ACC112 (cell line): ENCODE measurements at regions not wholly inside any gene's neighbourhood (a gene's known extent, or its start where the extent isn't known, plus 50 kb on each side); places are given as distances from the start of the nearest gene placed in this dataset.
"Not testable (repeated sequence)": the region's sequence is repeated elsewhere in the genome, so short reads cannot be mapped to it uniquely, and the experiment has no call there.

Source experiments
- H2AFZ ChIP-seq: fragments of 200-600 bp; sonication (generic); one replicate; pipeline ENCODE4 v1.6.0; 2017; ENCODE audit warnings: antibody characterized with exemption, low read length; ENCODE audit not compliant: unreplicated experiment
- H3K27ac ChIP-seq: fragments of 200-600 bp; sonication (generic); 2 replicates; pipeline ENCODE4 v1.5.1; 2014; ENCODE audit warnings: low read depth, mild to moderate bottlenecking, antibody characterized with exemption, low read length, moderate library complexity
- H3K27me3 ChIP-seq: fragments of 200-600 bp; sonication (generic); 2 replicates; pipeline ENCODE4 v1.6.1; 2014; ENCODE audit warnings: mild to moderate bottlenecking, antibody characterized with exemption, low read length, moderate library complexity, mixed read lengths; ENCODE audit not compliant: insufficient read depth
- H3K36me3 ChIP-seq: fragments of 200-600 bp; sonication (generic); 2 replicates; pipeline ENCODE4 v1.6.1; 2016; ENCODE audit warnings: mild to moderate bottlenecking, antibody characterized with exemption, low read length, moderate library complexity, mixed read lengths; ENCODE audit not compliant: insufficient read depth
- H3K4me1 ChIP-seq: fragments of 200-600 bp; sonication (generic); one replicate; pipeline ENCODE4 v1.6.1; 2016; ENCODE audit warnings: low read length, mixed read lengths; ENCODE audit not compliant: insufficient read depth, unreplicated experiment, control insufficient read depth
- H3K4me3 ChIP-seq: fragments of 200-600 bp; sonication (generic); 2 replicates; pipeline ENCODE4 v1.5.1; 2014; ENCODE audit warnings: mild to moderate bottlenecking, low read depth, low read length
- H3K79me2 ChIP-seq: fragments of 200-600 bp; sonication (generic); one replicate; pipeline ENCODE4 v1.6.0; 2016; ENCODE audit warnings: low read length; ENCODE audit not compliant: control insufficient read depth, unreplicated experiment, insufficient read depth

GRCh38 chr13:33353210-33353609 lies 67.7 kb upstream of the STARD13 start:
- H3K79me2 ChIP-seq, result peaks cover 16% of the 10 kb centered on the region
- H2AFZ ChIP-seq, result no peak overlapping the region
- peaks cover 19% of the 10 kb centered on the region for H3K4me1 ChIP-seq
- H3K4me3 ChIP-seq, result no peak overlapping the region
- no peaks in the 10 kb centered on the region for H3K27me3 ChIP-seq
- H3K27ac ChIP-seq, result no peak overlapping the region
- no peaks in the 10 kb centered on the region for H3K36me3 ChIP-seq

GRCh38 chr13:33353646-33354045 lies 68.1 kb upstream of the STARD13 start:
- Histone ChIP-seq H3K27ac (no peak overlapping the region), H3K36me3 (no peaks in the 10 kb centered on the region), H3K4me3 (no peak overlapping the region), H3K27me3 (no peaks in the 10 kb centered on the region), H3K79me2 (peaks cover 12% of the 10 kb centered on the region), H3K4me1 (peaks cover 15% of the 10 kb centered on the region), H2AFZ (no peak overlapping the region)

DNA sequence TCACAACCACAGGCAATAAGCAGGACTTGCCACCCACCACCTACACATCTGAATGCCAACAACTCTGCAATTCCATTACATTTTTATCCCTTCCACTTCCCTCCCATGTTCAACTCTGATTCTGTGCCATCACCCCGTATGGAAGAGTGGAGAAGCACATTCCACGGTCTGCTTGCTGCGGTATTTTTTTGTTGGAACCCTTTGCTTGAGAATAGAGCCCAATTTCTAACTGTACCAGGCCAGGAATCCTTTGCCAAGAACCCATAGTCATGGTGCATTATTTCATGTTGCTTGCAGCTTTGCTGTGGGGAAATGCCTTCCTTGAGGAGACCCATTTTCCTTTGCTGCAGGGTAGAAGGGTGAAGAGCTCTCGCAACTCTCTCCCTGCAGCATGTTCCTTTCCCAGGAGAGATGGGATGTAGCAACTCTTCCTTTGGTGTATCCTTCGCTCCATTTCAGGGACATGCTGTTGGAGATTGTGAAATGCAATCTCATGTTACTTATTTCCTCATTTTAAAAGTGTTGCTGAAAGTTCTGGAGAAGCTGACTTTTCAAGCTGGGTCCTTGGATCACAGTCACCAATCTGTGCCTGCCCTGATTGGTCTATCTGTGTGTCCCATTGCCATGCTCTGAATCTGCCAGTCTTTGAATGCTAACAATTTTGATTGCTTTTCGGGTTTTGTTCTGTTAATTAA lies 69.8 kb upstream of the STARD13 start:
- H2AFZ ChIP-seq, result no peak overlapping the region
- H3K27ac ChIP-seq, result no peak overlapping the region
- no peaks in the 10 kb centered on the region for H3K27me3 ChIP-seq
- H3K79me2 ChIP-seq, result no peaks in the 10 kb centered on the region
- no peak overlapping the region for H3K4me3 ChIP-seq
- H3K4me1 ChIP-seq, result peaks cover 8% of the 10 kb centered on the region
- H3K36me3 ChIP-seq, result no peaks in the 10 kb centered on the region

DNA sequence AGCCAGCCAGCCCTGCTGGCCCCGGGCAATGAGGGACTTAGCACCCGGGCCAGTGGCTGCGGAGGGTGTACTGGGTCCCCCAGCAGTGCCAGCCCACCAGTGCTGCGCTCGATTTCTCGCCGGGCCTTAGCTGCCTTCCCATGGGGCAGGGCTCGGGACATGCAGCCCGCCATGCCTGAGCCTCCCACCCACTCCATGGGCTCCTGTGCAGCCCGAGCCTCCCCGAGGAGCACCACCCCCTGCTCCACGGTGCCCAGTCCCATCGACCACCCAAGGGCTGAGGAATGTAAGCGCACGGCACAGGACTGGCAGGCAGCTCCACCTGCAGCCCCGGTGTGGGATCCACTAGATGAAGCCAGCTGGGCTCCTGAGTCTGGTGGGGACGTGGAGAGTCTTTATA lies 72.5 kb upstream of the STARD13 start:
- H3K79me2 ChIP-seq, H3K4me3 ChIP-seq: not testable (repeated sequence)

GRCh38 chr13:33362986-33363727 lies 77.6 kb upstream of the STARD13 start:
- Histone ChIP-seq H3K27me3 (no peaks in the 10 kb centered on the region), H3K36me3 (no peaks in the 10 kb centered on the region), H3K4me1 (peaks cover 13% of the 10 kb centered on the region), H3K4me3 (no peak overlapping the region), H2AFZ (no peak overlapping the region), H3K79me2 (no peaks in the 10 kb centered on the region), H3K27ac (no peak overlapping the region)

More for the DNA sequence above, 72.5 kb upstream of the STARD13 start:
- H3K27me3 ChIP-seq, H2AFZ ChIP-seq, H3K4me1 ChIP-seq, H3K27ac ChIP-seq, H3K36me3 ChIP-seq: not testable (repeated sequence)

DNA sequence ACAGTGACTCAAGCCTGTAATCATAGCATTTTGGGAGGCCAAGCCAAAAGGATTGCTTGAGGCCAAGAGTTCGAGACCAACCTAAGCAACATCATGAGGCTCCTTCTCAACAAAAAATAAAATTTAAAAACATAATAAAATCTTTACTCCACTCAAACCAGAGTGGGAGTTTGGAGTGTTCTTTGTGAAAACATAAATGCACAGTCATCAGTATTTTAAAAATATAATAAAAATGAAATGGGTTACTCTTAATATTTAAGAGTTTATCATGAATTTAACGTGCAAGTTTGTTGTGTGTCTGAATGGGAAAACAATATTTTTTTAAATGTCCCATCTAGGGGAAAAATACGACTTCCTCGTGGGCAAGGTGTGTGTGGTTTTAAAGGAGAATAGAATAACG lies 78.6 kb upstream of the STARD13 start:
- Histone ChIP-seq H3K36me3 (no peaks in the 10 kb centered on the region), H2AFZ (no peak overlapping the region), H3K27me3 (no peaks in the 10 kb centered on the region), H3K4me3 (no peak overlapping the region), H3K27ac (no peak overlapping the region), H3K4me1 (peaks cover 14% of the 10 kb centered on the region), H3K79me2 (no peaks in the 10 kb centered on the region)

DNA sequence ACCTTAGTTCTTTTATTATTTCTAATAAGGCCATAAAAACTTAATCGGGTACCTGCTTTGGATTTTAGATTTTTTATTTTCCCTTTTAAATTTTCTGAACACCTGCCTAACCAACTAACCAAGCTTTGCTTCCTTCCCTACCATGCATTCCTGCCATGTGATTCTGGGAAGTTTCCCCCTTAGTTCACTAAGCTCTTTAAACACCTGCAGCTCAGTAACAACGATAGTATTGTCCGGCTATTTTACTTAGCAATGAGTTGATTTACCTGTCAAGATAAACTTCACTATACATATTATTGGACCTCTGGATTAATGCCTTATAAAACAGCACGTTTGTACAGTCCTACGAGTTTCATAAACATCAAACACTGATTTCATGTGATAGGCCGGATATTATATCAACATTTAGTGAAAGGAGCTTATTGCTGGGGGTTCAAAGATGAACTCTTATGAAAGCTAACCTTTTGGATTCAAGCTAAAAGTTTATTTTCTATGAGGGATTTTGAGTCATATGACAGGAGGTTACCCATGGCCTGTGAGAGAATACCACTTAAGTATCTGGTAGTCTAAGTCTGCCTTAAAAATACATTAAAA lies 81.0 kb upstream of the STARD13 start:
- H3K4me3 ChIP-seq, result no peak overlapping the region

GRCh38 chr13:33367171-33367895 lies 81.8 kb upstream of the STARD13 start:
- Histone ChIP-seq H3K79me2 (no peaks in the 10 kb centered on the region), H3K36me3 (no peaks in the 10 kb centered on the region), H3K27me3 (no peaks in the 10 kb centered on the region), H2AFZ (peak overlapping the region; percentile 95), H3K4me3 (peak overlapping the region; percentile 50; the same call in 1 of the 2 replicates), H3K27ac (no peak overlapping the region), H3K4me1 (peaks cover 14% of the 10 kb centered on the region)

More for the DNA sequence above, 81.0 kb upstream of the STARD13 start:
- Histone ChIP-seq H3K27ac (no peak overlapping the region), H2AFZ (no peak overlapping the region), H3K27me3 (no peaks in the 10 kb centered on the region), H3K79me2 (no peaks in the 10 kb centered on the region), H3K36me3 (no peaks in the 10 kb centered on the region), H3K4me1 (peaks cover 14% of the 10 kb centered on the region)

- Histone ChIP-seq H3K27me3 (no peaks in the 10 kb centered on the region), H3K4me3 (peak overlapping the region; percentile 50; the same call in 1 of the 2 replicates), H3K36me3 (no peaks in the 10 kb centered on the region), H3K4me1 (peaks cover 14% of the 10 kb centered on the region), H3K27ac (no peak overlapping the region), H3K79me2 (no peaks in the 10 kb centered on the region), H2AFZ (peak overlapping the region; percentile 95)
These were observed 82.4 kb upstream of the STARD13 start for GRCh38 chr13:33367926-33368325.

DNA sequence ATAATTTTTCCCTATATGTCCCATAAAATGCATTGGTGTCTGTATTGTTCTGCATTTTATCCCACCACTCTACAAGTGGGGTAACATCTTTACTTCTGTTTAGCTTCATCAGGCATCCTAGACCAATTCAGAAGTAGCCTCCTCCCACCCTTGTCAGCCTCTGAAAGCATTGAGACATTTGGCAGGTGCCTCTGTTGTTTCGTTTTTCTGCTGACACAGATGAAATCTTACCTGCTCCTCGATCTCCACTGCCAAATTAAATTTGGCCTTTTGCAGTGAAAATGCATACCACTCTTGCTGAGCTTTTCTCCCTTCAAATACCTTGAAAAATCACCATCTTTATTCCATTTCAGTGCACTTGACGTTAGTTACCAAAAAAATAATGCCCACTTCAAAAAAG lies 83.5 kb upstream of the STARD13 start:
- Histone ChIP-seq H3K4me3 (no peak overlapping the region), H3K27me3 (no peaks in the 10 kb centered on the region), H3K27ac (no peak overlapping the region), H3K36me3 (no peaks in the 10 kb centered on the region), H3K4me1 (peaks cover 14% of the 10 kb centered on the region), H2AFZ (no peak overlapping the region), H3K79me2 (no peaks in the 10 kb centered on the region)
